Panc1 (cell line): ENCODE measurements at regions not wholly inside any gene's neighbourhood (a gene's known extent, or its start where the extent isn't known, plus 50 kb on each side); places are given as distances from the start of the nearest gene placed in this dataset.

Experiments
- ATAC-seq: fragments of 200-7000 bp; cut with Tn5 transposase; 2 replicates; pipeline ENCODE4 v1.9.1; 2020; ENCODE audit warnings: mild to moderate bottlenecking, moderate library complexity
- BruUV-seq: library from RNA; stranded (reverse); fragments of 400-500 nt; replicated peaks from 2 replicates; lab custom pipeline; 2021; lab: Mats Ljungman, UMichigan
- CTCF ChIA-PET: fragments of 300-600 bp; sonication (Branson Sonifier 250); formaldehyde crosslinking; loops from one replicate; lab custom pipeline; 2022; ENCODE audit warnings: antibody characterized with exemption; lab: Charles Lee
- POLR2A ChIA-PET: fragments of 300-600 bp; sonication (Branson Sonifier 250); formaldehyde crosslinking; loops from one replicate; lab custom pipeline; 2022; ENCODE audit warnings: antibody characterized with exemption; lab: Charles Lee
- DNase-seq: peaks from one replicate; pipeline ENCODE4 v3.0.0-alpha.2; 2010; ENCODE audit warnings: low read depth, low spot score
- H3K27ac ChIP-seq: 2 replicates; pipeline ENCODE4 v1.5.1; 2011; ENCODE audit warnings: mild to moderate bottlenecking, low read length, inconsistent platforms
- H3K27me3 ChIP-seq: fragments of 200-500 bp; sonication (Bioruptor generic); 2 replicates; pipeline ENCODE4 v1.6.0; 2014; ENCODE audit warnings: low read length, inconsistent platforms; ENCODE audit not compliant: control insufficient read depth, insufficient read depth
- H3K36me3 ChIP-seq: fragments of 200-500 bp; sonication (Bioruptor generic); 2 replicates; pipeline ENCODE4 v1.5.1; 2014; ENCODE audit warnings: inconsistent platforms, mild to moderate bottlenecking, low read length, moderate library complexity; ENCODE audit not compliant: control insufficient read depth, insufficient read depth
- H3K4me1 ChIP-seq: 2 replicates; pipeline ENCODE4 v1.5.1; 2011; ENCODE audit warnings: inconsistent platforms, mild to moderate bottlenecking, low read length, moderate library complexity; ENCODE audit not compliant: control insufficient read depth, insufficient read depth
- H3K4me3 ChIP-seq, 2 experiments: 2 replicates each; pipeline ENCODE4 v1.5.1; 2011 to 2012; ENCODE audit warnings: low read depth in 2 of 2, low read length in 2 of 2, mild to moderate bottlenecking in 2 of 2, inconsistent platforms in 1 of 2, moderate library complexity in 1 of 2
- H3K9me3 ChIP-seq: fragments of 200-500 bp; sonication (Bioruptor generic); 2 replicates; pipeline ENCODE4 v1.5.1; 2014; ENCODE audit warnings: low read depth, mild to moderate bottlenecking, inconsistent platforms, low read length, moderate library complexity; ENCODE audit not compliant: control insufficient read depth, insufficient read depth
- CTCF ChIP-seq: fragments of 450-650 bp; IDR thresholded peaks from 2 replicates; pipeline ENCODE4 v1.5.1; 2017; ENCODE audit warnings: mild to moderate bottlenecking
- POLR2AphosphoS5 ChIP-seq: IDR thresholded peaks from 2 replicates; pipeline ENCODE4 v1.6.1; 2012; ENCODE audit warnings: mild to moderate bottlenecking, low read depth, low read length, moderate library complexity
- REST ChIP-seq, 2 experiments: IDR thresholded peaks; 2 replicates each; pipeline ENCODE4 v1.6.1; 2011 to 2012; ENCODE audit warnings: low read depth in 2 of 2, control low read depth in 1 of 2, low read length in 1 of 2, mild to moderate bottlenecking in 1 of 2, moderate library complexity in 1 of 2; ENCODE audit not compliant: insufficient read depth in 1 of 2
- SIN3A ChIP-seq: IDR thresholded peaks from 2 replicates; pipeline ENCODE4 v1.6.1; 2012; ENCODE audit warnings: low read depth, mild to moderate bottlenecking, low read length, moderate library complexity, borderline replicate concordance; ENCODE audit not compliant: insufficient read depth
- TCF7L2 ChIP-seq: IDR thresholded peaks from 2 replicates; pipeline ENCODE4 v1.6.1; 2011; ENCODE audit warnings: mild to moderate bottlenecking, low read depth, low read length, inconsistent platforms
- in situ Hi-C: cut with HindIII; loops from 2 replicates; pipeline ENCODE4 v1.10.0; 2016; ENCODE audit warnings: low sequenced_read_pairs, low pct_unique_long_range_greater_than_20kb
- intact Hi-C: fragments of 100-400 bp; cut with micrococcal nuclease; formaldehyde crosslinking; loops from one replicate; pipeline ENCODE4 v1.10.0; 2022; ENCODE audit not compliant: unreplicated experiment

- no peak for DNase-seq
- in situ Hi-C loops (no loop called here), intact Hi-C loops (no loop called here)
- Histone ChIP-seq H3K36me3 (no peaks in the 10 kb centered on the region), H3K4me3 (no peak overlapping the region), H3K27me3 (no peaks in the 10 kb centered on the region), H3K9me3 (no peaks in the 10 kb centered on the region), H3K4me1 (no peaks in the 10 kb centered on the region), H3K27ac (no peak overlapping the region)
- POLR2A ChIA-PET = no interaction called here
- CTCF ChIA-PET = no interaction called here
- ATAC-seq = no peak
- TF ChIP-seq TCF7L2 (no peak), SIN3A (no peak), POLR2AphosphoS5 (no peak), CTCF (no peak), REST (IDR thresholded peaks at IDR 0.05; ENCODE audit: insufficient read depth in 1 of 2, low read depth in 2 of 2, low read length in 1 of 2) (no peak)
- no TSS peak for BruUV-seq
Measured at GRCh38 chr13:56837161-56837560, 303.6 kb upstream of the PRR20A start.

GRCh38 chr13:56850852-56851251 lies 289.9 kb upstream of the PRR20A start:
- ChIA-PET CTCF (no interaction called here), POLR2A (no interaction called here)
- H3K4me3 ChIP-seq = no peak overlapping the region
- H3K27me3 ChIP-seq = no peaks in the 10 kb centered on the region
- TF ChIP-seq SIN3A (no peak), REST (IDR thresholded peaks at IDR 0.05; ENCODE audit: insufficient read depth in 1 of 2, low read depth in 2 of 2, low read length in 1 of 2) (no peak), POLR2AphosphoS5 (no peak), TCF7L2 (no peak), CTCF (no peak)
- in situ Hi-C loops = no loop called here
- no peak overlapping the region for H3K27ac ChIP-seq
- ATAC-seq (no peak), DNase-seq (no peak)
- intact Hi-C loops = no loop called here
- H3K4me1 ChIP-seq = no peaks in the 10 kb centered on the region
- no peaks in the 10 kb centered on the region for H3K9me3 ChIP-seq
- no peaks in the 10 kb centered on the region for H3K36me3 ChIP-seq
- no TSS peak for BruUV-seq
